Left kidney (tissue), 1 donor: ENCODE measurements at regions not wholly inside any gene's neighbourhood (a gene's known extent, or its start where the extent isn't known, plus 50 kb on each side); places are given as distances from the start of the nearest gene placed in this dataset.
"Not testable (repeated sequence)": the region's sequence is repeated elsewhere in the genome, so short reads cannot be mapped to it uniquely, and the experiment has no call there.

Source experiments
- DNase-seq: peaks from one replicate; pipeline ENCODE4 v3.0.0-alpha.2; 2013

GRCh38 chr2:47652061-47652690 is 81.4 kb upstream of the KCNK12 start:
- DNase-seq = no peak

DNA sequence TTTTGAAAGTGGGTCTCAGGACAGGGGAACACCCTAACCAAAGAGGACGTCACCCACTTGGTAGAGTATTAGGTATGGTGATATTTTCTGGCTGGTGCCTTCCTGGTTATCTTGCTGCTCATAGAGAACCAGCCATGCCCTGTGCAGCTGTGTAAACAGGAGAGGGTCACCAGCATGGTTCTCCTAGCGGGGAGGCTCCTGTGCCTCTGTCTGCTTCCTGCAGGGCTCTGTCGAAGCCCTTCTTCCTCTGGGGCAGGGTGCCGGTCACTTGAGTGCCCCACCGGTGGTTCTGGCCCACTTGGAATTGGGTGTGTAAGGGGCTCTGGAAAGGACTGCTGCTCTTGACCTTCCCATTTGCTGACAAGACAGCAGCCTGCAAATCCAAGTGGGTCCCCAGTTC is 80.5 kb upstream of the KCNK12 start:
- DNase-seq = no peak

GRCh38 chr2:47650001-47650535 is 79.3 kb upstream of the KCNK12 start:
- no peak for DNase-seq

GRCh38 chr2:47645246-47645645 is 74.5 kb upstream of the KCNK12 start:
- DNase-seq = no peak

GRCh38 chr2:47644351-47644750 is 73.6 kb upstream of the KCNK12 start:
- no peak for DNase-seq

GRCh38 chr2:47641366-47641765 is 70.6 kb upstream of the KCNK12 start:
- DNase-seq = no peak

DNA sequence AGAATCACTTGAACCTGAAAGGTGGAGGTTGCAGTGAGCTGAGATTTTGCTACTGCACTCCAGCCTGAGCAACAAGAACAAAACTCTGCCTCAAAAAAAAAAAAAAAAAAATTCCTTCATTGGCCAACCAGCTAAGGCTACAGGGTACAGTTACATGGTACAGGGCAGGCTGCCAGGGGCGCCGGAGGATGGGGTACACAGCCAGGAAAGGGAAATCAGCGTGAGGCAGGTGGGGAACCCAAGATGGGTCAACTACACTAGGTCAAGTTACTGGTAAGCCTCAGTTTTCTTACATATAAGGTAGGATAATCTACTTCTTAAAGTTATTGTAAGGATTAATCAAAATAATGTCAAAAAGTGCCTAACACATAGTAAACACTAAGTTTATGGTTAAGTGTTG is 69.6 kb upstream of the KCNK12 start:
- no peak for DNase-seq

GRCh38 chr2:47639467-47639866 is 68.7 kb upstream of the KCNK12 start:
- no peak for DNase-seq

DNA sequence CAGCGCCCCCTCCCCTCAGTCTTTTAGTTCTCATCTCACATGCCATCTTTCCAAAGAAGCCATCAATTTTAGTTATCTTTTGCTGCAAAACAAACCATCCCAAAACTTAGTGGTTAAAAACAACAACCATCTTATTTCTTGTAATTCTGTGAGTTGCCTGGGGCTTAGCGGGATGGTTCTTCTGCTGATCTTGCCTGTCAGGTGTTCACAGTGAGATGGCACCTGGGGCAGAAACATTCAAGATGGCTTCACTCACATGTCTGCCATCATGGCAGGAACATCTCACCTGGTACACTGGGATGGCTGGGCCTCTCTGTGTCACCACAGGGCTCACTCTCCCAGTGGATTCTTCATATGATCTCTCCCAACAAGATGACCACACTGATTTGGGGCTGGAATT is 67.6 kb upstream of the KCNK12 start:
- DNase-seq = no peak

DNA sequence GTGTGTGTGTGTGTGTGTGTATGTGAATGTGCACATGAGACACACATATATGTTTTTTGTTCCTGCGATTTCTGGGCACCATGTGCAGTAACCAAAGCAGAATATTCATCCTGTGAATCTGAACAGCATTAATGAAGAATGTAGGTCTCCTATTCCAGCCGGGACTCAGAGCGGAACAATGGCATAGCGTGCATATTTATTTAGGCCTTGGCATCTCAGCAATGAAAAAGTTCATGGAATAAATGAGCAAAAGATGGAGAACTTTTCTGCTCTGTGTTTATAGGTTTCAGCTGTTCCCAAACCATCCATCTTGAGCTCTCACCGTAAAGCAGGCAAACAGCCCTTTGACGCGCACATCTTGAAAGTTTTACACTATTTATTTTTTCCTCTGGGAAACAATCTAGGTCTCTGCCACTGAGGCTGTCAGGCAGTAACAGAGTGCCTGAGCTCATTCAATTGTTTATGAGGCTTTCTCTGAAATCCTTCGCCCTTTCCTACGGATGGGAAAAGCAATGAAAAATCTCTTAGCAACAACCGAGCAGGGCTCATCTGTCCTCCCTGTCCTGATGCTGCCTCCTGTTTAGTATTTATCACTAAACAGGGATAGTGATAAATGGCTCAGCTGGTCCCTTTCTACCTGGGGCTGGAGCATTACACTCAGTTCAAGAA is 65.9 kb upstream of the KCNK12 start:
- no peak for DNase-seq

DNA sequence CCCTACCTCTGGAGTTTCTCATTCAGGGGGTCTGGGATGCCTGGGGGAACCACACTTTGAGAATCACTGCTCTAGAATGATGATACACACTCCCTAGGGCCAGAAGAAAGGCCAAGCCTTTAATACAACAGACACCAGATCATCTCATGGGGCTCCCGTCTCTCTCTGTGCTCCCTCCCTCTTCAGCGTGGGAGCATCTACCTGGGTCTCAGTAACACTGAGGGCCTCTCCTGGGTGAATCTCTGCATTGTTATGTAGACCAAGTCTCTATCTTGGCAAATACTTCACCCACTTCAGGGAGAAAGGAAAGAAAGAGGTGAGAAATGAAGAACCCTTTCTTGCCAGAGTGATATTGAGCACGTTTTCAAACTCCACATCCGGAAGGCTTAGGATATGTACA is 65.4 kb upstream of the KCNK12 start:
- DNase-seq = no peak

- no peak for DNase-seq
These were observed 62.0 kb upstream of the KCNK12 start for GRCh38 chr2:47632754-47633153.

- DNase-seq = no peak
These were observed 61.1 kb upstream of the KCNK12 start for GRCh38 chr2:47631792-47632398.

DNA sequence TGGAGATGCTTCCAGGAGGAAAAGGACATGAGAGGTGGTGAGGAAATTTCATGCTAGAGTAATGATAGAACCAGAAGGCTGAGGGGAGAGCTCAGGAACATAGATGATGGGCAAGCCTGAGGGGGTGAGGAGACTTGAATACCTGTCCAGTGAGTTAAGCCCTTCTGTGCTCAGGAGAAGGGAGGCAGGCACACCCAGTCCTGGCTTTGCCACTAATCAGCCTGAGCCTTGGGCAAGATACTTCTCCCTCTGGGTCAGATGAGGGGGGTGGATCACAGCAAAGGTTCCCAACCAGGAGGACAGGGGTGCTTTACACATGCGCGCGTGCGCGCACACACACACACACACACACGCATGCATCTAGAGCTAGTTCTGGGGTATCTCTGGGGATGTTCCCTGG is 60.5 kb upstream of the KCNK12 start:
- DNase-seq = no peak

- no peak for DNase-seq
These were observed 59.0 kb upstream of the KCNK12 start for GRCh38 chr2:47629501-47630460.

DNA sequence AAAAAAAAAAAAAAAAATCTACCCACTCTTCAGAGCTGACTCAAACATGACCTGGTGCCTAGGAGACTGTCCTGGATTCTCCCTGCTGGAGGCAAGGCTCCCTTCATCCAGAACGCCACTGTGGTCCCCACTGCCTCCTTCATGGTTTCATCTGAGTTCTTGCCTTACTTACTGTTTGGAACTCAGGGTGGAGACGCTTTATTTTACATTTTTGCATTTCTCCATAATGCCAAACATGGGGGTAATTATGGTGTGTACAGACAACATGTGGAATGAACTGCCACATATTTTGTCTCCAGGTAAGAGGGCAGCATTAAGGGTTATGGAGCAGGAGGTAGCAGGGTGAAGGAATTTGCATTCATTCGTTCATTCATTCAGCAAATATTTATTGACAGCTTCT is 58.1 kb upstream of the KCNK12 start:
- no peak for DNase-seq

DNA sequence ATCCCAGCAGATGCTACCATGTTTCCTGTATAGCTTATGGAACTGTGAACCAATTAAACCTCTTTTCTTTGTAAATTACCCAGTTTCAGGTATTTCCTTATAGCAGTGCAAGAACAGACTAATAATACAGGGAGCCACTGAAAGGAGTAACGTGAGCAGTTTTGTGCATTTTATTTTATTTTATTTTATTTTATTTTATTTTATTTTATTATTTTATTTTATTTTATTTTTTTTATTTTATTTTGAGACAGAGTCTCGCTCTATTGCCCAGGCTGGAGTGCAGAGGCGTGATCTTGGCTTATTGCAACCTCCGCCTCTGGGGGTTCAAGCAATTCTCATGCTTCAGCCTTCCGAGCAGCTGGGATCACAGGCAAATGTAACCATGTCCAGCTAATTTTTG is 55.9 kb upstream of the KCNK12 start:
- DNase-seq = no peak

DNA sequence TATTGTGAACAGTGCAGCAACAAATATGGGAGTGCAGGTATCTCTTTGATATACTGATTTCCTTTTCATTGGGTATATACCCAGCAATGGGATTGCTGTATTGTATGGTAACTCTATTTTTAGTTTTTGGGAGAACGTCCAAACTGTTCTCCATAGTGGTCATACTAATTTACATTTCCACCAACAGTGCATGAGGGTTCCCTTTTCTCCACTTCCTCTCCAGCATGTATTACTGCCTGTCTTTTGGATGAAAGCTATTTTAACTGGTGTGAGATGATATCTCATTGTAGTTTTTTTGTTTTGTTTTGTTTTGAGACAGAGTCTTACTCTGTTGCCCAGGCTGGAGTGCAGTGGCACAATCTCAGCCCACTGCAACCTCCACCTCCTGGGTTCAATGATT is 52.4 kb upstream of the KCNK12 start:
- not testable (repeated sequence) for DNase-seq

DNA sequence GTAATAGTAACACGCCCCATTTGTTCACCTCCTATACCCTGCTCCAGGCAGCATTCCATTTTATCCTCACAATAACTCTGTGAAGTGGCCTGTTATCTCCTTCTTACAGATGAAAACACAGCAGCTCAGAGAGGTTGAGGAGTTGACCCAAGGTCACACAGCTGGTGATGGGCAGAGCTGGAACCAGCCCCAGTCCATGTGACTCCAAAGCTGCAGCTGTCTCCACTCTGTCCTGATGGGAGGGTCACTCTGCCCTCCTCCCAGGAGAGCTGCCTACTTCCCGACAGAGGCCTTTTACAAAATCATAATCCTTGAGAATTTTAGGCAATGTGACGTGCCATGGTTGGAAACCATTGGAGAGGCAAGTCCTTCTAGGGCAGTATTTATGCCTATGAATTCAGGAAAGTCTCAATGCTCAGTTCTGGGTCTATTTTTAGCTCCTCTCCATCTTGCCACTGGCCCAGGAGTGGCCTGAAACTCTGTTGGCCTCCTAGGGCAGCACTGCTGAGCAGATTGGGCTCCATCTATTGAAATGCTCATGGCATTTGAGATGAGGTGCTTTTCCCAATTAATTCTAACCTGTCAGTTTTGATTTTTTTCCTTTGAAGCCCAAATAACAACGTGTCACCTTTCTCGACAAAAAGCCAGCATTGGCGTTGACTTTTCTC is 50.1 kb upstream of the KCNK12 start:
- DNase-seq = no peak
